NB4 (cell line): ENCODE measurements at regions not wholly inside any gene's neighbourhood (a gene's known extent, or its start where the extent isn't known, plus 50 kb on each side); places are given as distances from the start of the nearest gene placed in this dataset.

ENCODE experiments used
- CTCF ChIP-seq: IDR thresholded peaks from one replicate; pipeline ENCODE4 v1.5.1; 2012; ENCODE audit warnings: low read depth, low read length
- MYC ChIP-seq: IDR thresholded peaks from 2 replicates; pipeline ENCODE4 v1.6.1; 2011; ENCODE audit warnings: low read depth, low read length
- POLR2A ChIP-seq: IDR thresholded peaks from 2 replicates; pipeline ENCODE4 v1.6.1; 2011; ENCODE audit warnings: mild to moderate bottlenecking; ENCODE audit not compliant: insufficient read length; ENCODE audit errors: extremely low read depth

- no peak for TF ChIP-seq CTCF
- no peak for TF ChIP-seq POLR2A
- TF ChIP-seq MYC, result no peak
Observed at GRCh38 chrX:39815631-39816030, 282.1 kb downstream of the BCOR start.
